GM23338 (cell line): ENCODE measurements at regions not wholly inside any gene's neighbourhood (a gene's known extent, or its start where the extent isn't known, plus 50 kb on each side); places are given as distances from the start of the nearest gene placed in this dataset.
"Not testable (repeated sequence)": the region's sequence is repeated elsewhere in the genome, so short reads cannot be mapped to it uniquely, and the experiment has no call there.

ENCODE experiments used
- ATAC-seq: fragments of 200-7000 bp; cut with Tn5 transposase; 3 replicates; pipeline ENCODE4 v1.9.1; 2020
- DNase-seq: peaks from one replicate; pipeline ENCODE4 v3.0.0-alpha.2; 2015; ENCODE audit warnings: low spot score
- H2AFZ ChIP-seq: fragments of 200-600 bp; sonication (generic); 2 replicates; pipeline ENCODE4 v1.8.0; 2016; ENCODE audit warnings: antibody characterized with exemption, mild to moderate bottlenecking, moderate library complexity
- H3F3A ChIP-seq: fragments of 200-600 bp; sonication (generic); replicated peaks from 2 replicates; pipeline ENCODE4 v1.8.0; 2017; ENCODE audit warnings: antibody characterized with exemption, mixed run types, low read depth
- H3K27ac ChIP-seq: fragments of 200-600 bp; sonication (generic); 2 replicates; pipeline ENCODE4 v1.6.1; 2016; ENCODE audit warnings: low read depth
- H3K27me3 ChIP-seq: fragments of 200-600 bp; sonication (generic); 2 replicates; pipeline ENCODE4 v1.8.0; 2016; ENCODE audit warnings: mild to moderate bottlenecking, mixed run types, moderate library complexity; ENCODE audit not compliant: insufficient read depth
- H3K36me3 ChIP-seq: fragments of 200-600 bp; sonication (generic); 2 replicates; pipeline ENCODE4 v1.8.0; 2016; ENCODE audit warnings: mild to moderate bottlenecking; ENCODE audit not compliant: insufficient read depth
- H3K4me1 ChIP-seq: fragments of 200-600 bp; sonication (generic); 2 replicates; pipeline ENCODE4 v1.8.0; 2016; ENCODE audit warnings: mild to moderate bottlenecking, moderate library complexity; ENCODE audit not compliant: insufficient read depth
- H3K4me2 ChIP-seq: fragments of 200-600 bp; sonication (generic); 2 replicates; pipeline ENCODE4 v1.7.1; 2017; ENCODE audit warnings: mixed run types
- H3K4me3 ChIP-seq: fragments of 200-600 bp; sonication (generic); 2 replicates; pipeline ENCODE4 v1.6.1; 2016; ENCODE audit warnings: mixed run types
- H3K79me2 ChIP-seq: fragments of 200-600 bp; sonication (generic); replicated peaks from 2 replicates; pipeline ENCODE4 v1.8.0; 2017; ENCODE audit warnings: mild to moderate bottlenecking; ENCODE audit not compliant: insufficient read depth
- H3K9me2 ChIP-seq: fragments of 200-600 bp; sonication (generic); 2 replicates; pipeline ENCODE4 v1.8.0; 2017; ENCODE audit not compliant: insufficient read depth
- H4K20me1 ChIP-seq: fragments of 200-600 bp; sonication (generic); replicated peaks from 2 replicates; pipeline ENCODE4 v1.8.0; 2017; ENCODE audit warnings: mild to moderate bottlenecking; ENCODE audit not compliant: insufficient read depth
- H3K27ac Mint-ChIP-seq: 2 replicates; pipeline ENCODE4 v1.8.0; 2020; ENCODE audit warnings: inconsistent platforms, mild to moderate bottlenecking, moderate library complexity, mixed read lengths
- H3K27me3 Mint-ChIP-seq: 3 replicates; pipeline ENCODE4 v1.8.0; 2022; ENCODE audit warnings: low read depth, mild to moderate bottlenecking, moderate library complexity, mixed read lengths, inconsistent platforms; ENCODE audit not compliant: insufficient read depth, poor library complexity
- H3K36me3 Mint-ChIP-seq: 3 replicates; pipeline ENCODE4 v1.8.0; 2021; ENCODE audit warnings: low read depth, mild to moderate bottlenecking, inconsistent platforms, moderate library complexity, mixed read lengths
- H3K4me1 Mint-ChIP-seq: 3 replicates; pipeline ENCODE4 v1.8.0; 2020; ENCODE audit warnings: mild to moderate bottlenecking, inconsistent platforms, mixed read lengths
- H3K4me3 Mint-ChIP-seq: 3 replicates; pipeline ENCODE4 v1.8.0; 2021; ENCODE audit warnings: moderate library complexity, mild to moderate bottlenecking, inconsistent platforms, mixed read lengths
- H3K9me3 Mint-ChIP-seq: 3 replicates; pipeline ENCODE4 v1.8.0; 2020; ENCODE audit warnings: moderate library complexity, mild to moderate bottlenecking, inconsistent platforms, mixed read lengths
- JUNB ChIP-seq: IDR thresholded peaks from one replicate; pipeline ENCODE4 v1.6.1; 2016; ENCODE audit warnings: antibody characterized with exemption; ENCODE audit not compliant: unreplicated experiment
- POLR2AphosphoS5 ChIP-seq: IDR thresholded peaks from 2 replicates; pipeline ENCODE4 v1.6.1; 2016; ENCODE audit warnings: antibody characterized with exemption, low read depth
- ZNF114 ChIP-seq: fragments of 250-450 bp; sonication (Bioruptor Pico); IDR thresholded peaks from 2 replicates; pipeline ENCODE4 v1.5.0; 2020; ENCODE audit warnings: mild to moderate bottlenecking, moderate library complexity
- TF ChIP-seq, protein P1 (sequence below): fragments of 250-450 bp; sonication (Bioruptor Pico); IDR thresholded peaks from 2 replicates; pipeline ENCODE4 v1.5.0; 2020; ENCODE audit warnings: mild to moderate bottlenecking, moderate library complexity
- TF ChIP-seq, protein P2 (sequence below), 2 experiments: fragments of 200-600 bp in 1 of 2; sonication (generic) in 1 of 2; conservative IDR thresholded peaks; 2 replicates each; pipeline versions ENCODE4 v1.5.1 to v1.6.1; 2016 to 2017; ENCODE audit warnings: antibody characterized with exemption in 2 of 2, low read depth in 2 of 2, mild to moderate bottlenecking in 2 of 2, moderate library complexity in 1 of 2
- TF ChIP-seq, protein P3 (sequence below): IDR thresholded peaks from one replicate; pipeline ENCODE4 v1.6.1; 2018; ENCODE audit warnings: antibody characterized with exemption; ENCODE audit not compliant: unreplicated experiment

DNA sequence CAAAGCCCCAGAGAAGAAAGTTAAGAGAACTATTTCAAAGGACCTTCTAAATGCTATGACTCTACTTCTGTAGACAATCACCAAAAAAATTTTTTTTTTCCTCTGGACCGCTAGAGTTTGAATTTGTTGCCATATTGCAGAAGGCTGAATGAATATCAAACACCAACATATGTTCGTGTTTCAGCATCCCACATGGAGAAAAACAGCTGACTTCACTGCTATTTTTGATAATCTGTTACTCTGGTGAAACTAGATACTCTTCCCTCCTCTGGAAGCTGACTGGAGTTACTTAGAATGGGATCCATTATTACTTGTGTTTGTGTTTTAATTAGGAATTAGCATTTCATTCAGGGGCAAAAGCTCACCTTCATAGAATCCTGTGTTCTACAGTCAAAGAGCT lies 447.0 kb downstream of the AASDHPPT start:
- H4K20me1 ChIP-seq: no peaks in the 10 kb centered on the region
- H3K27ac ChIP-seq: no peak overlapping the region
- H3K4me3 ChIP-seq: no peak overlapping the region
- H3K4me3 Mint-ChIP-seq: no peak overlapping the region
- 0 out of 2 replicates have a peak, but pooled peaks cover 2% of the 10 kb centered on the region for H3K9me2 ChIP-seq
- H3K4me1 Mint-ChIP-seq: peaks cover 3% of the 10 kb centered on the region; the same call in 2 of the 3 replicates
- H3K27me3 Mint-ChIP-seq: no peaks in the 10 kb centered on the region
- no peak overlapping the region for H3K4me2 ChIP-seq
- H2AFZ ChIP-seq: no peak overlapping the region
- TF ChIP-seq, protein P1, sequence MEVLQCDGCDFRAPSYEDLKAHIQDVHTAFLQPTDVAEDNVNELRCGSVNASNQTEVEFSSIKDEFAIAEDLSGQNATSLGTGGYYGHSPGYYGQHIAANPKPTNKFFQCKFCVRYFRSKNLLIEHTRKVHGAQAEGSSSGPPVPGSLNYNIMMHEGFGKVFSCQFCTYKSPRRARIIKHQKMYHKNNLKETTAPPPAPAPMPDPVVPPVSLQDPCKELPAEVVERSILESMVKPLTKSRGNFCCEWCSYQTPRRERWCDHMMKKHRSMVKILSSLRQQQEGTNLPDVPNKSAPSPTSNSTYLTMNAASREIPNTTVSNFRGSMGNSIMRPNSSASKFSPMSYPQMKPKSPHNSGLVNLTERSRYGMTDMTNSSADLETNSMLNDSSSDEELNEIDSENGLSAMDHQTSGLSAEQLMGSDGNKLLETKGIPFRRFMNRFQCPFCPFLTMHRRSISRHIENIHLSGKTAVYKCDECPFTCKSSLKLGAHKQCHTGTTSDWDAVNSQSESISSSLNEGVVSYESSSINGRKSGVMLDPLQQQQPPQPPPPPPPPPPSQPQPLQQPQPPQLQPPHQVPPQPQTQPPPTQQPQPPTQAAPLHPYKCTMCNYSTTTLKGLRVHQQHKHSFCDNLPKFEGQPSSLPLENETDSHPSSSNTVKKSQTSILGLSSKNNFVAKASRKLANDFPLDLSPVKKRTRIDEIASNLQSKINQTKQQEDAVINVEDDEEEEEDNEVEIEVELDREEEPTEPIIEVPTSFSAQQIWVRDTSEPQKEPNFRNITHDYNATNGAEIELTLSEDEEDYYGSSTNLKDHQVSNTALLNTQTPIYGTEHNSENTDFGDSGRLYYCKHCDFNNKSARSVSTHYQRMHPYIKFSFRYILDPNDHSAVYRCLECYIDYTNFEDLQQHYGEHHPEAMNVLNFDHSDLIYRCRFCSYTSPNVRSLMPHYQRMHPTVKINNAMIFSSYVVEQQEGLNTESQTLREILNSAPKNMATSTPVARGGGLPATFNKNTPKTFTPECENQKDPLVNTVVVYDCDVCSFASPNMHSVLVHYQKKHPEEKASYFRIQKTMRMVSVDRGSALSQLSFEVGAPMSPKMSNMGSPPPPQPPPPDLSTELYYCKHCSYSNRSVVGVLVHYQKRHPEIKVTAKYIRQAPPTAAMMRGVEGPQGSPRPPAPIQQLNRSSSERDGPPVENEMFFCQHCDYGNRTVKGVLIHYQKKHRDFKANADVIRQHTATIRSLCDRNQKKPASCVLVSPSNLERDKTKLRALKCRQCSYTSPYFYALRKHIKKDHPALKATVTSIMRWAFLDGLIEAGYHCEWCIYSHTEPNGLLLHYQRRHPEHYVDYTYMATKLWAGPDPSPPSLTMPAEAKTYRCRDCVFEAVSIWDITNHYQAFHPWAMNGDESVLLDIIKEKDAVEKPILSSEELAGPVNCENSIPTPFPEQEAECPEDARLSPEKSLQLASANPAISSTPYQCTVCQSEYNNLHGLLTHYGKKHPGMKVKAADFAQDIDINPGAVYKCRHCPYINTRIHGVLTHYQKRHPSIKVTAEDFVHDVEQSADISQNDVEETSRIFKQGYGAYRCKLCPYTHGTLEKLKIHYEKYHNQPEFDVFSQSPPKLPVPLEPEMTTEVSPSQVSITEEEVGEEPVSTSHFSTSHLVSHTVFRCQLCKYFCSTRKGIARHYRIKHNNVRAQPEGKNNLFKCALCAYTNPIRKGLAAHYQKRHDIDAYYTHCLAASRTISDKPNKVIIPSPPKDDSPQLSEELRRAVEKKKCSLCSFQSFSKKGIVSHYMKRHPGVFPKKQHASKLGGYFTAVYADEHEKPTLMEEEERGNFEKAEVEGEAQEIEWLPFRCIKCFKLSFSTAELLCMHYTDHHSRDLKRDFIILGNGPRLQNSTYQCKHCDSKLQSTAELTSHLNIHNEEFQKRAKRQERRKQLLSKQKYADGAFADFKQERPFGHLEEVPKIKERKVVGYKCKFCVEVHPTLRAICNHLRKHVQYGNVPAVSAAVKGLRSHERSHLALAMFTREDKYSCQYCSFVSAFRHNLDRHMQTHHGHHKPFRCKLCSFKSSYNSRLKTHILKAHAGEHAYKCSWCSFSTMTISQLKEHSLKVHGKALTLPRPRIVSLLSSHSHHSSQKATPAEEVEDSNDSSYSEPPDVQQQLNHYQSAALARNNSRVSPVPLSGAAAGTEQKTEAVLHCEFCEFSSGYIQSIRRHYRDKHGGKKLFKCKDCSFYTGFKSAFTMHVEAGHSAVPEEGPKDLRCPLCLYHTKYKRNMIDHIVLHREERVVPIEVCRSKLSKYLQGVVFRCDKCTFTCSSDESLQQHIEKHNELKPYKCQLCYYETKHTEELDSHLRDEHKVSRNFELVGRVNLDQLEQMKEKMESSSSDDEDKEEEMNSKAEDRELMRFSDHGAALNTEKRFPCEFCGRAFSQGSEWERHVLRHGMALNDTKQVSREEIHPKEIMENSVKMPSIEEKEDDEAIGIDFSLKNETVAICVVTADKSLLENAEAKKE: no peak
- TF ChIP-seq, protein P2, sequence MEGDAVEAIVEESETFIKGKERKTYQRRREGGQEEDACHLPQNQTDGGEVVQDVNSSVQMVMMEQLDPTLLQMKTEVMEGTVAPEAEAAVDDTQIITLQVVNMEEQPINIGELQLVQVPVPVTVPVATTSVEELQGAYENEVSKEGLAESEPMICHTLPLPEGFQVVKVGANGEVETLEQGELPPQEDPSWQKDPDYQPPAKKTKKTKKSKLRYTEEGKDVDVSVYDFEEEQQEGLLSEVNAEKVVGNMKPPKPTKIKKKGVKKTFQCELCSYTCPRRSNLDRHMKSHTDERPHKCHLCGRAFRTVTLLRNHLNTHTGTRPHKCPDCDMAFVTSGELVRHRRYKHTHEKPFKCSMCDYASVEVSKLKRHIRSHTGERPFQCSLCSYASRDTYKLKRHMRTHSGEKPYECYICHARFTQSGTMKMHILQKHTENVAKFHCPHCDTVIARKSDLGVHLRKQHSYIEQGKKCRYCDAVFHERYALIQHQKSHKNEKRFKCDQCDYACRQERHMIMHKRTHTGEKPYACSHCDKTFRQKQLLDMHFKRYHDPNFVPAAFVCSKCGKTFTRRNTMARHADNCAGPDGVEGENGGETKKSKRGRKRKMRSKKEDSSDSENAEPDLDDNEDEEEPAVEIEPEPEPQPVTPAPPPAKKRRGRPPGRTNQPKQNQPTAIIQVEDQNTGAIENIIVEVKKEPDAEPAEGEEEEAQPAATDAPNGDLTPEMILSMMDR (conservative IDR thresholded peaks at IDR 0.05; ENCODE audit: low read depth in 2 of 2): no peak
- TF ChIP-seq, protein P3, sequence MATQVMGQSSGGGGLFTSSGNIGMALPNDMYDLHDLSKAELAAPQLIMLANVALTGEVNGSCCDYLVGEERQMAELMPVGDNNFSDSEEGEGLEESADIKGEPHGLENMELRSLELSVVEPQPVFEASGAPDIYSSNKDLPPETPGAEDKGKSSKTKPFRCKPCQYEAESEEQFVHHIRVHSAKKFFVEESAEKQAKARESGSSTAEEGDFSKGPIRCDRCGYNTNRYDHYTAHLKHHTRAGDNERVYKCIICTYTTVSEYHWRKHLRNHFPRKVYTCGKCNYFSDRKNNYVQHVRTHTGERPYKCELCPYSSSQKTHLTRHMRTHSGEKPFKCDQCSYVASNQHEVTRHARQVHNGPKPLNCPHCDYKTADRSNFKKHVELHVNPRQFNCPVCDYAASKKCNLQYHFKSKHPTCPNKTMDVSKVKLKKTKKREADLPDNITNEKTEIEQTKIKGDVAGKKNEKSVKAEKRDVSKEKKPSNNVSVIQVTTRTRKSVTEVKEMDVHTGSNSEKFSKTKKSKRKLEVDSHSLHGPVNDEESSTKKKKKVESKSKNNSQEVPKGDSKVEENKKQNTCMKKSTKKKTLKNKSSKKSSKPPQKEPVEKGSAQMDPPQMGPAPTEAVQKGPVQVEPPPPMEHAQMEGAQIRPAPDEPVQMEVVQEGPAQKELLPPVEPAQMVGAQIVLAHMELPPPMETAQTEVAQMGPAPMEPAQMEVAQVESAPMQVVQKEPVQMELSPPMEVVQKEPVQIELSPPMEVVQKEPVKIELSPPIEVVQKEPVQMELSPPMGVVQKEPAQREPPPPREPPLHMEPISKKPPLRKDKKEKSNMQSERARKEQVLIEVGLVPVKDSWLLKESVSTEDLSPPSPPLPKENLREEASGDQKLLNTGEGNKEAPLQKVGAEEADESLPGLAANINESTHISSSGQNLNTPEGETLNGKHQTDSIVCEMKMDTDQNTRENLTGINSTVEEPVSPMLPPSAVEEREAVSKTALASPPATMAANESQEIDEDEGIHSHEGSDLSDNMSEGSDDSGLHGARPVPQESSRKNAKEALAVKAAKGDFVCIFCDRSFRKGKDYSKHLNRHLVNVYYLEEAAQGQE: no peak
- TF ChIP-seq POLR2AphosphoS5 (no peak), ZNF114 (no peak), JUNB (no peak)
- no peak for ATAC-seq
- no peaks in the 10 kb centered on the region for H3K79me2 ChIP-seq
- H3K36me3 Mint-ChIP-seq: no peaks in the 10 kb centered on the region
- H3K36me3 ChIP-seq: no peaks in the 10 kb centered on the region
- H3K4me1 ChIP-seq: peaks cover 5% of the 10 kb centered on the region; the same call in 1 of the 2 replicates
- DNase-seq: no peak
- H3K27me3 ChIP-seq: no peaks in the 10 kb centered on the region
- H3K27ac Mint-ChIP-seq: no peak overlapping the region
- H3K9me3 Mint-ChIP-seq: no peaks in the 10 kb centered on the region
- H3F3A ChIP-seq: no peaks in the 10 kb centered on the region

- not testable (repeated sequence) for H3F3A ChIP-seq, H3K9me3 Mint-ChIP-seq, H3K27me3 Mint-ChIP-seq, H3K27me3 ChIP-seq, ATAC-seq, H3K79me2 ChIP-seq, H3K36me3 Mint-ChIP-seq, H3K4me3 ChIP-seq, H3K9me2 ChIP-seq, H3K4me3 Mint-ChIP-seq, DNase-seq, H3K4me2 ChIP-seq, H3K4me1 Mint-ChIP-seq, H3K27ac Mint-ChIP-seq, H3K27ac ChIP-seq, H3K36me3 ChIP-seq, H3K4me1 ChIP-seq, H4K20me1 ChIP-seq
- H2AFZ ChIP-seq: peak overlapping the region; percentile 56; the same call in 1 of the 2 replicates
These were observed 454.2 kb downstream of the AASDHPPT start for GRCh38 chr11:106531648-106532047.
